ENCODE measurements at regions not wholly inside any gene's neighbourhood (a gene's known extent, or its start where the extent isn't known, plus 50 kb on each side); places are given as distances from the start of the nearest gene placed in this dataset.
"Not testable (repeated sequence)": the region's sequence is repeated elsewhere in the genome, so short reads cannot be mapped to it uniquely, and the experiment has no call there.

DNA sequence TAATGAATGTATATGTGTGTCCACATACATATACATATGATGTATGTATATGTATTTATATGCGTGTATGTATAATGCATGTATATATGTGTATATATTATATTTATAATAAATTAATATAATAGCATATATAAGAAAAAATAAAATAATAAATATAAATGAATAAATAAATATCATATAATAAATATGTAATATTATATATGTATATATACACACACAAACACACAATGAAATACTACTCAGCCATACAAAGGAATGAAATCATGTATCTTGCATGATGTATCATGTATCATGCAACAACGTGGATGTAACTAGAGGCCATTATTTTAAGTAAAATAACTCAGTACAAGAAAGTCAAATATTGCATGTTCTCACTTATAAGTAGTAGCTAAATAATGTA, 788.7 kb upstream of the CHORDC1 start:
- H3K4me3 ChIP-seq (replicated peaks in 1 of 2; ENCODE audit: low read depth in 2 of 2, low read length in 2 of 2), result no peak overlapping the region
- TF ChIP-seq, protein P1, sequence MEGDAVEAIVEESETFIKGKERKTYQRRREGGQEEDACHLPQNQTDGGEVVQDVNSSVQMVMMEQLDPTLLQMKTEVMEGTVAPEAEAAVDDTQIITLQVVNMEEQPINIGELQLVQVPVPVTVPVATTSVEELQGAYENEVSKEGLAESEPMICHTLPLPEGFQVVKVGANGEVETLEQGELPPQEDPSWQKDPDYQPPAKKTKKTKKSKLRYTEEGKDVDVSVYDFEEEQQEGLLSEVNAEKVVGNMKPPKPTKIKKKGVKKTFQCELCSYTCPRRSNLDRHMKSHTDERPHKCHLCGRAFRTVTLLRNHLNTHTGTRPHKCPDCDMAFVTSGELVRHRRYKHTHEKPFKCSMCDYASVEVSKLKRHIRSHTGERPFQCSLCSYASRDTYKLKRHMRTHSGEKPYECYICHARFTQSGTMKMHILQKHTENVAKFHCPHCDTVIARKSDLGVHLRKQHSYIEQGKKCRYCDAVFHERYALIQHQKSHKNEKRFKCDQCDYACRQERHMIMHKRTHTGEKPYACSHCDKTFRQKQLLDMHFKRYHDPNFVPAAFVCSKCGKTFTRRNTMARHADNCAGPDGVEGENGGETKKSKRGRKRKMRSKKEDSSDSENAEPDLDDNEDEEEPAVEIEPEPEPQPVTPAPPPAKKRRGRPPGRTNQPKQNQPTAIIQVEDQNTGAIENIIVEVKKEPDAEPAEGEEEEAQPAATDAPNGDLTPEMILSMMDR (IDR thresholded peaks at IDR 0.05; ENCODE audit: low read depth, low read length), result no peak
- no peak for DNase-seq (ENCODE audit: low read depth in 2 of 2)

DNA sequence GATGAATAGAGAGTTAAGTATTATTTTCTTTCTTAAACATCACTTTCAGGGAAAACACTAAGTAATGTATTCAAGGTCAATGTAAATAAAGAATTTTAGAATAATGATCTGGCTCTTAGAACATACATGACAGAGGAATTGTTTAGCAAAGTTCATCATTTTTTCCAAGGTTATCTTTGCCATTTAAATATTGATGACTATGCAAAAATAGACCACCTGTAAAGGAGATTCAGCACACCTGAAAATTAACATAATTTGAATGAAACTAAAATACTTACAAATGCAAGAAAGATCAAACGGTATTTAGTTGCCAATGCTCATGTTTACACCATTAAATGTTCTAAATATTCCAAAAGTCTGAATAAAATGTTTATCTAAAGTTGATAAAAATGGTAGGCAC, 782.6 kb upstream of the CHORDC1 start:
- DNase-seq (ENCODE audit: low read depth in 2 of 2), result no peak
- H3K4me3 ChIP-seq (replicated peaks in 1 of 2; ENCODE audit: low read depth in 2 of 2, low read length in 2 of 2), result no peak overlapping the region
- TF ChIP-seq, protein P1 (IDR thresholded peaks at IDR 0.05; ENCODE audit: low read depth, low read length), result no peak

DNA sequence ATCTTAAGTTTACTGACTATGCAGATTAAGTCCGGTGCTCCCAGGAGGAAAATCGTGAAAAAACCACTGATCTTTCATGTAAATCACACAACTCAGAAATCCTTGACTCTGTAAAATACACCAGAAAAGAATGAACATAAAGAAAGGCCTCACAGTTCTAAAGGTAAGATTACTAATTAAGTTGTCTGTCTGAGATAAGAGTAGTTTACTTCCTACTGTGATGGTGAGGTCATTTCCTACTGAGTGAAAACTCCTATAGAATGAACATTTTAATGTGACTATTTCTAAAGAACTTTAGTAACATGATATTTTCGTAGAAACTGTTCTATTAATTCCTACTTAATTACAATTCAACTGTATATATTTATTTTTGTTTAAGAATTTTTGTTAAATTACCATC, 774.4 kb upstream of the CHORDC1 start:
- no peak overlapping the region for H3K4me3 ChIP-seq (replicated peaks in 1 of 2; ENCODE audit: low read depth in 2 of 2, low read length in 2 of 2)
- no peak for DNase-seq (ENCODE audit: low read depth in 2 of 2)
- TF ChIP-seq, protein P1 (IDR thresholded peaks at IDR 0.05; ENCODE audit: low read depth, low read length), result no peak

DNA sequence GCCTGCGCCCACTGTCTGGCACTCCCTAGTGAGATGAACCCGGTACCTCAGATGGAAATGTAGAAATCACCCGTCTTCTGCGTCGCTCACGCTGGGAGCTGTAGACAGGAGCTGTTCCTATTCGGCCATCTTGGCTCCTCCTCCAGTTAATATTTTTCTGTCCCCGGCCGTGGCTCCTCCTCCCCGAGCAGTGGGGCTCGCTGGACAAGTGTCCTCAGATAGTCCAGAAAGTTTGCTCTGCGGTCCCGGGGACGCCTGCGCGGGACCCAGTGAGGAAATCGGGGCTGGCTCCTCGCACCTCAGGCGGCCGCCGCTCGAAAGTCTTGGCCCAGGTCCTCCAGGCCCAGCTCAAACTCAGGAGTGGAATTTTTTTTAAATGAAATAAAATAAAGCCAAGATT, 749.3 kb upstream of the CHORDC1 start:
- DNase-seq (ENCODE audit: low read depth in 2 of 2), result not testable (repeated sequence)

GRCh38 chr11:90947930-90948329, 725.1 kb upstream of the CHORDC1 start:
- TF ChIP-seq, protein P1 (IDR thresholded peaks at IDR 0.05; ENCODE audit: low read depth, low read length), result no peak
- H3K4me3 ChIP-seq (replicated peaks in 1 of 2; ENCODE audit: low read depth in 2 of 2, low read length in 2 of 2), result no peak overlapping the region
- no peak for DNase-seq (ENCODE audit: low read depth in 2 of 2)

More for the DNA sequence above, 749.3 kb upstream of the CHORDC1 start:
- not testable (repeated sequence) for H3K4me3 ChIP-seq (replicated peaks in 1 of 2; ENCODE audit: low read depth in 2 of 2, low read length in 2 of 2)

DNA sequence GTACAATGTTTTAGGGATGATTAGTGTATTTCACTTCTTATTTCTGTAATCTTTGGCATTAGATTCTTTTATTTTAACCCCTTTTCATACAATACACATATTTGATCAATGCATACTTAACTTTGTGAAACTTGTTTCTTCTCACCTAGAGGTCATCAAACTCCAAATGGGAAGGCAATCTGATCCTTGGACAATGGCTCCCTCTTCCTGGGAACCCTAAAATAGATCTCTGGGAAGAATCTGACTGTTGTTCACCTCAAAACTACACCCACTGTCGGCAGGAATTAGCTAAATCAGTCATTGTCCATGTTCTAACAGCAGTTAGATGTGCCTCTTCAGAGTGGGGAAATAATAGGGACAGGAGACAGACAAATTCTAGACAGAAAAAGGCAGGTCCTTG, 707.4 kb upstream of the CHORDC1 start:
- TF ChIP-seq, protein P1 (IDR thresholded peaks at IDR 0.05; ENCODE audit: low read depth, low read length), result no peak
- no peak for DNase-seq (ENCODE audit: low read depth in 2 of 2)
- H3K4me3 ChIP-seq (replicated peaks in 1 of 2; ENCODE audit: low read depth in 2 of 2, low read length in 2 of 2), result no peak overlapping the region

DNA sequence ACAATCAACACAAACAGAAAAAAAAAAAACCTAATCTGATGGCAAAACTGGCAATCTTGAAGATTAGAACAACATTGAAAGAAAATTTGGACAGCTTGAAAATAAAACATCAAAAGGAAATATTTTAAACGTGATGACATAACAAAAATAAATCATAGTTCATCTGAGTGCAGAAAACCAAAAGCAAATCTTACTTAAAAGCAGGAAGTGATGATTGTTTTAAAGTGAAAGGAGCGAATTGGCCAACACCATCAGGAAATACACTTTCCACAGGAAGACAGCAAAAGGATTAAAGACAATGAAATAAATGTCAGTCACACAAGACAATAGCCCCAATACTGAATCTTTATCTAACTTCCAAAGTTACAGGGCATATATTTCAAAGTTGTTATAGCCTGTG, 696.5 kb upstream of the CHORDC1 start:
- no peak for DNase-seq (ENCODE audit: low read depth in 2 of 2)
- TF ChIP-seq, protein P1 (IDR thresholded peaks at IDR 0.05; ENCODE audit: low read depth, low read length), result no peak
- H3K4me3 ChIP-seq (replicated peaks in 1 of 2; ENCODE audit: low read depth in 2 of 2, low read length in 2 of 2), result no peak overlapping the region

All from cardiac fibroblast (primary cell).